ENCODE measurements at regions not wholly inside any gene's neighbourhood (a gene's known extent, or its start where the extent isn't known, plus 50 kb on each side); places are given as distances from the start of the nearest gene placed in this dataset.

DNA sequence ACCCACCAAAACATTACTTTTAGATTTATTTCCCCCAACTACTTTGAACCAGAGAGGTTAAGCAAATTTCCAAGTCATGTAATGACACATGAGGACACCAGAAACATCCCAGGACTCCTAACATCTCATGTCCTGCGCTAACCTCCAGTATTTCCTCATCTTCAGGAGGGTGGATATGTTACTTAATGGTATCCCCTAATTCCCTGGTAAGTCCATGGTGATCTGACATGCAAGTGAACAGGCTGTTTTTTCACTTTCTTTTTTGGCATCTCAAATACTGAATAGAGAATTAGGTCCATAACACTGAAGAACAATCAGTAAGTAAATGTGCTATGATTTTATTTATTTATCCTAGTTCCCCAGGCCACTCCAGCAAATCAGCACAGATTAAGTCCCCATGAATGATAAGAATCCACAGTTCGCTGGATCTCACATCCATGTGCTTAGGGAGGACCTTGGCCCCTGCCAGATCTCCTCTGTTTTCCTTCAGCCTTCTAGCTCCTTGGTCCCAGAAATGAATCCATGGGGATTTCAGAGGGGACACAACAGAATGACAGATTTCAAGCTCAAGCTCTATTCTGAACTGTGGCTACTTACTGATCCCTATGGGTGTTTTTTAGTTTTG lies 334.6 kb downstream of the CDC5L start:
- TF ChIP-seq, protein P1, sequence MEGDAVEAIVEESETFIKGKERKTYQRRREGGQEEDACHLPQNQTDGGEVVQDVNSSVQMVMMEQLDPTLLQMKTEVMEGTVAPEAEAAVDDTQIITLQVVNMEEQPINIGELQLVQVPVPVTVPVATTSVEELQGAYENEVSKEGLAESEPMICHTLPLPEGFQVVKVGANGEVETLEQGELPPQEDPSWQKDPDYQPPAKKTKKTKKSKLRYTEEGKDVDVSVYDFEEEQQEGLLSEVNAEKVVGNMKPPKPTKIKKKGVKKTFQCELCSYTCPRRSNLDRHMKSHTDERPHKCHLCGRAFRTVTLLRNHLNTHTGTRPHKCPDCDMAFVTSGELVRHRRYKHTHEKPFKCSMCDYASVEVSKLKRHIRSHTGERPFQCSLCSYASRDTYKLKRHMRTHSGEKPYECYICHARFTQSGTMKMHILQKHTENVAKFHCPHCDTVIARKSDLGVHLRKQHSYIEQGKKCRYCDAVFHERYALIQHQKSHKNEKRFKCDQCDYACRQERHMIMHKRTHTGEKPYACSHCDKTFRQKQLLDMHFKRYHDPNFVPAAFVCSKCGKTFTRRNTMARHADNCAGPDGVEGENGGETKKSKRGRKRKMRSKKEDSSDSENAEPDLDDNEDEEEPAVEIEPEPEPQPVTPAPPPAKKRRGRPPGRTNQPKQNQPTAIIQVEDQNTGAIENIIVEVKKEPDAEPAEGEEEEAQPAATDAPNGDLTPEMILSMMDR (IDR thresholded peaks at IDR 0.05; ENCODE audit: poor library complexity, severe bottlenecking): no peak
- TF ChIP-seq, protein P2, sequence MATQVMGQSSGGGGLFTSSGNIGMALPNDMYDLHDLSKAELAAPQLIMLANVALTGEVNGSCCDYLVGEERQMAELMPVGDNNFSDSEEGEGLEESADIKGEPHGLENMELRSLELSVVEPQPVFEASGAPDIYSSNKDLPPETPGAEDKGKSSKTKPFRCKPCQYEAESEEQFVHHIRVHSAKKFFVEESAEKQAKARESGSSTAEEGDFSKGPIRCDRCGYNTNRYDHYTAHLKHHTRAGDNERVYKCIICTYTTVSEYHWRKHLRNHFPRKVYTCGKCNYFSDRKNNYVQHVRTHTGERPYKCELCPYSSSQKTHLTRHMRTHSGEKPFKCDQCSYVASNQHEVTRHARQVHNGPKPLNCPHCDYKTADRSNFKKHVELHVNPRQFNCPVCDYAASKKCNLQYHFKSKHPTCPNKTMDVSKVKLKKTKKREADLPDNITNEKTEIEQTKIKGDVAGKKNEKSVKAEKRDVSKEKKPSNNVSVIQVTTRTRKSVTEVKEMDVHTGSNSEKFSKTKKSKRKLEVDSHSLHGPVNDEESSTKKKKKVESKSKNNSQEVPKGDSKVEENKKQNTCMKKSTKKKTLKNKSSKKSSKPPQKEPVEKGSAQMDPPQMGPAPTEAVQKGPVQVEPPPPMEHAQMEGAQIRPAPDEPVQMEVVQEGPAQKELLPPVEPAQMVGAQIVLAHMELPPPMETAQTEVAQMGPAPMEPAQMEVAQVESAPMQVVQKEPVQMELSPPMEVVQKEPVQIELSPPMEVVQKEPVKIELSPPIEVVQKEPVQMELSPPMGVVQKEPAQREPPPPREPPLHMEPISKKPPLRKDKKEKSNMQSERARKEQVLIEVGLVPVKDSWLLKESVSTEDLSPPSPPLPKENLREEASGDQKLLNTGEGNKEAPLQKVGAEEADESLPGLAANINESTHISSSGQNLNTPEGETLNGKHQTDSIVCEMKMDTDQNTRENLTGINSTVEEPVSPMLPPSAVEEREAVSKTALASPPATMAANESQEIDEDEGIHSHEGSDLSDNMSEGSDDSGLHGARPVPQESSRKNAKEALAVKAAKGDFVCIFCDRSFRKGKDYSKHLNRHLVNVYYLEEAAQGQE (IDR thresholded peaks at IDR 0.05; ENCODE audit: borderline replicate concordance): no peak
- no peak for TF ChIP-seq EZH2 (IDR thresholded peaks at IDR 0.05; ENCODE audit: borderline replicate concordance, insufficient read depth, low read length, poor library complexity, severe bottlenecking)
- no peak for TF ChIP-seq EP300 (conservative IDR thresholded peaks at IDR 0.05; ENCODE audit: poor library complexity, severe bottlenecking)
- TF ChIP-seq RAD21 (conservative IDR thresholded peaks at IDR 0.05): no peak
- no peak for TF ChIP-seq TAF1 (IDR thresholded peaks at IDR 0.05; ENCODE audit: low read depth)
- TF ChIP-seq POLR2AphosphoS5 (IDR thresholded peaks at IDR 0.05): no peak
- TF ChIP-seq MXI1 (conservative IDR thresholded peaks at IDR 0.05; ENCODE audit: poor library complexity, severe bottlenecking): no peak
- H2AFZ ChIP-seq (ENCODE audit: low read depth, low read length): no peak overlapping the region

DNA sequence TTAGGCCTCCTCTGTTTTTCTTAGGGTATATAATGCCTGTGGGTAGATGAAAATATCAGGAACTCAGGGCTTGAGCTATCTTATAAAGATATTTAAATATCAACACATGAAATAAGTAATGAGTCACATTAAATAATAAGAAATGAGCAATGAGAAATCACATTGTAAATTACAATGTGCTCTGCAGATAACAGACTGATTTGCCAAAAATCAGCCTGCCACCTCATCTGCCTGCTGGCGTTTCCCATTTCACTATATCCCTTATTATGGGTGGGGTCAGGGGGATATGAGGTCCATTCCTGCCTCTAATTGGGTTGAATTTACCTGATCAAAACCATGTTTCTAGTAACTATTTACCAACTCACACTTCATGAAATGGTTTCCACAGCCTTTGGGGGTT lies 335.2 kb downstream of the CDC5L start:
- no peak overlapping the region for H3K4me2 ChIP-seq (ENCODE audit: low read length)
- H3K4me3 ChIP-seq (ENCODE audit: low read length): no peak overlapping the region

More for the DNA sequence above, 334.6 kb downstream of the CDC5L start:
- Histone ChIP-seq H3K79me2 (replicated peaks; ENCODE audit: insufficient read depth, low read length) (no peaks in the 10 kb centered on the region), H3K27me3 (ENCODE audit: insufficient read depth, low read depth, low read length) (no peaks in the 10 kb centered on the region), H3K4me2 (ENCODE audit: low read length) (no peak overlapping the region), H3K4me3 (ENCODE audit: low read length) (no peak overlapping the region), H3K27ac (ENCODE audit: low read length) (no peak overlapping the region), H3F3A (ENCODE audit: insufficient read depth, low read length, poor library complexity, severe bottlenecking) (no peaks in the 10 kb centered on the region), H4K20me1 (ENCODE audit: insufficient read depth) (no peaks in the 10 kb centered on the region), H3K36me3 (ENCODE audit: insufficient read depth, low read length) (no peaks in the 10 kb centered on the region), H3K9me2 (ENCODE audit: insufficient read depth, low read length) (no peaks in the 10 kb centered on the region), H3K9ac (ENCODE audit: low read length) (no peak overlapping the region), H3K9me3 (ENCODE audit: low read length) (no peaks in the 10 kb centered on the region)

More for the DNA sequence above, 335.2 kb downstream of the CDC5L start:
- H4K20me1 ChIP-seq (ENCODE audit: insufficient read depth): no peaks in the 10 kb centered on the region
- no peak overlapping the region for H3K27ac ChIP-seq (ENCODE audit: low read length)
- H3K9me2 ChIP-seq (ENCODE audit: insufficient read depth, low read length): no peaks in the 10 kb centered on the region
- H3K36me3 ChIP-seq (ENCODE audit: insufficient read depth, low read length): no peaks in the 10 kb centered on the region
- no peaks in the 10 kb centered on the region for H3F3A ChIP-seq (ENCODE audit: insufficient read depth, low read length, poor library complexity, severe bottlenecking)
- H3K9ac ChIP-seq (ENCODE audit: low read length): no peak overlapping the region
- TF ChIP-seq TAF1 (IDR thresholded peaks at IDR 0.05; ENCODE audit: low read depth) (no peak), RAD21 (conservative IDR thresholded peaks at IDR 0.05) (no peak), POLR2AphosphoS5 (IDR thresholded peaks at IDR 0.05) (no peak), EP300 (conservative IDR thresholded peaks at IDR 0.05; ENCODE audit: poor library complexity, severe bottlenecking) (no peak), SMC3 (conservative IDR thresholded peaks at IDR 0.05; ENCODE audit: poor library complexity) (no peak), EZH2 (IDR thresholded peaks at IDR 0.05; ENCODE audit: borderline replicate concordance, insufficient read depth, low read length, poor library complexity, severe bottlenecking) (no peak), MXI1 (conservative IDR thresholded peaks at IDR 0.05; ENCODE audit: poor library complexity, severe bottlenecking) (no peak)
- TF ChIP-seq, protein P1 (IDR thresholded peaks at IDR 0.05; ENCODE audit: poor library complexity, severe bottlenecking): no peak
- TF ChIP-seq, protein P2 (IDR thresholded peaks at IDR 0.05; ENCODE audit: borderline replicate concordance): no peak
- H3K9me3 ChIP-seq (ENCODE audit: low read length): no peaks in the 10 kb centered on the region
- H3K79me2 ChIP-seq (replicated peaks; ENCODE audit: insufficient read depth, low read length): no peaks in the 10 kb centered on the region
- no peak overlapping the region for H2AFZ ChIP-seq (ENCODE audit: low read depth, low read length)
- H3K27me3 ChIP-seq (ENCODE audit: insufficient read depth, low read depth, low read length): no peaks in the 10 kb centered on the region

All from neural cell (in vitro differentiated cells).